ENCODE measurements at regions not wholly inside any gene's neighbourhood (a gene's known extent, or its start where the extent isn't known, plus 50 kb on each side); places are given as distances from the start of the nearest gene placed in this dataset.

DNA sequence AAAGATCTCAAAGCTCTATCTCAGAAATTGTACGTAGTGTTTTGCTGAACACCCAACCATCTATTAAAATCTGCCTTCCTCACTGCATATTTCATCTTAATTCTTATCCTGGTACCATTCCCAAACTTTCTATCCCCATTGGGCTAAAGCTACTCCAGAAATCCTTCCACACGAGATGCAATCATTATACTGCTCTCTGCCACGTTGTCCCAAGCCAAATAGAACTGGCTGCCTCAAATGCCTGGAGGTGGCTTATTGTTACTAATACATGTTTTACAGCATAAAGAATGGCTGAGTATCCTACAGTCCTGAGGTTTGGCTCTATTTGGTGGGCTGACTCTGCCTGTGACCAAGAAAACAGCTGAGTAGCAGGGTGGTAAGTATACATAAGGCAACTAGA, 306.0 kb upstream of the ACVR2A start:
- no peak overlapping the region for H3K4me3 ChIP-seq (ENCODE audit: low read depth, low read length)
- TF ChIP-seq, protein P1, sequence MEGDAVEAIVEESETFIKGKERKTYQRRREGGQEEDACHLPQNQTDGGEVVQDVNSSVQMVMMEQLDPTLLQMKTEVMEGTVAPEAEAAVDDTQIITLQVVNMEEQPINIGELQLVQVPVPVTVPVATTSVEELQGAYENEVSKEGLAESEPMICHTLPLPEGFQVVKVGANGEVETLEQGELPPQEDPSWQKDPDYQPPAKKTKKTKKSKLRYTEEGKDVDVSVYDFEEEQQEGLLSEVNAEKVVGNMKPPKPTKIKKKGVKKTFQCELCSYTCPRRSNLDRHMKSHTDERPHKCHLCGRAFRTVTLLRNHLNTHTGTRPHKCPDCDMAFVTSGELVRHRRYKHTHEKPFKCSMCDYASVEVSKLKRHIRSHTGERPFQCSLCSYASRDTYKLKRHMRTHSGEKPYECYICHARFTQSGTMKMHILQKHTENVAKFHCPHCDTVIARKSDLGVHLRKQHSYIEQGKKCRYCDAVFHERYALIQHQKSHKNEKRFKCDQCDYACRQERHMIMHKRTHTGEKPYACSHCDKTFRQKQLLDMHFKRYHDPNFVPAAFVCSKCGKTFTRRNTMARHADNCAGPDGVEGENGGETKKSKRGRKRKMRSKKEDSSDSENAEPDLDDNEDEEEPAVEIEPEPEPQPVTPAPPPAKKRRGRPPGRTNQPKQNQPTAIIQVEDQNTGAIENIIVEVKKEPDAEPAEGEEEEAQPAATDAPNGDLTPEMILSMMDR (IDR thresholded peaks at IDR 0.05; ENCODE audit: control insufficient read depth, extremely low read depth, insufficient read depth), result no peak
- no peak for DNase-seq (ENCODE audit: low read depth)

DNA sequence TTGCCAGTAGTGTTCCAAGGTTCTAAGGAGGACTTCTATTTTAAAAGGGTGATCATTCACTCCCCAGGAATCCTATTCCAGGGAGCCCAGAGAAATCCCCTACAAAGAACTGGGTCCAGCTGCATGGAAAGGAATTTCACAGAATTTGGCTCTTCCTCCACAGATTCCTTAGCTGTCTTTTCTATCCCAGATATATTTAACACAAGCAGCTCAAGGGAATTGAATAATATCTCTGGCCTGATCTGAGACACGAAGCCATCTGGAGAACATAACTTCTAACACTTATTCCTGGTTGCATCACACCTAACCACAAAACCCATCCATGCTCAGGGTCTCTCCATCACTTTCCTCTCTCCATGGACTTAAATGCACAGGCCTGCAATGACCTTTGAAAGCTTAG, 306.7 kb upstream of the ACVR2A start:
- no peak for DNase-seq (ENCODE audit: low read depth)
- TF ChIP-seq, protein P1 (IDR thresholded peaks at IDR 0.05; ENCODE audit: control insufficient read depth, extremely low read depth, insufficient read depth), result no peak
- H3K4me3 ChIP-seq (ENCODE audit: low read depth, low read length), result no peak overlapping the region

GRCh38 chr2:147531269-147531668, 313.6 kb upstream of the ACVR2A start:
- TF ChIP-seq, protein P1 (IDR thresholded peaks at IDR 0.05; ENCODE audit: control insufficient read depth, extremely low read depth, insufficient read depth), result no peak
- DNase-seq (ENCODE audit: low read depth), result peak; percentile 27
- H3K4me3 ChIP-seq (ENCODE audit: low read depth, low read length), result no peak overlapping the region

GRCh38 chr2:147530033-147530432, 314.8 kb upstream of the ACVR2A start:
- DNase-seq (ENCODE audit: low read depth), result no peak
- no peak overlapping the region for H3K4me3 ChIP-seq (ENCODE audit: low read depth, low read length)
- TF ChIP-seq, protein P1 (IDR thresholded peaks at IDR 0.05; ENCODE audit: control insufficient read depth, extremely low read depth, insufficient read depth), result no peak

- TF ChIP-seq, protein P1 (IDR thresholded peaks at IDR 0.05; ENCODE audit: control insufficient read depth, extremely low read depth, insufficient read depth), result no peak
- DNase-seq (ENCODE audit: low read depth), result peak; percentile 81
- no peak overlapping the region for H3K4me3 ChIP-seq (ENCODE audit: low read depth, low read length)
These were observed 318.9 kb upstream of the ACVR2A start for GRCh38 chr2:147525819-147526489.

GRCh38 chr2:147524912-147525311, 319.9 kb upstream of the ACVR2A start:
- DNase-seq (ENCODE audit: low read depth), result no peak
- no peak overlapping the region for H3K4me3 ChIP-seq (ENCODE audit: low read depth, low read length)
- TF ChIP-seq, protein P1 (IDR thresholded peaks at IDR 0.05; ENCODE audit: control insufficient read depth, extremely low read depth, insufficient read depth), result no peak

DNA sequence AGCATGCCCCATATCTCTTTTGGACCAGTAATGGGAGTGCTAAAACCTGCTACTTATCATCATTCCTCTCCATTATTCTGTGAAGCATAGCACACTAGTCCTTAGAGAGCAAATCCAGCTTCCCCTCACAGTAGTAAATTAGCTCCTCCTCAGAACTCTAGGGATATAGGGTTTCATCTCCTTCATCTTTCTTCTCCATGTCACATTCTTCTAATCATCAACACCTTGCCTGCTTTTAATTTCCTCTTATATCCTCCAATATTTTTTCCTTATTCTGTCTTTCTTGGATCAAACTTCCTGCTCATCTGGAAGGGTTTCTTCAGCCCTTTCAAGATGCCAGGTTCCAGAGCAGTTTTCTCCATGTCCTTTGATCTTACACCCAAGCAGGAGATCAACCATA, 321.4 kb upstream of the ACVR2A start:
- no peak for DNase-seq (ENCODE audit: low read depth)
- H3K4me3 ChIP-seq (ENCODE audit: low read depth, low read length), result no peak overlapping the region
- TF ChIP-seq, protein P1 (IDR thresholded peaks at IDR 0.05; ENCODE audit: control insufficient read depth, extremely low read depth, insufficient read depth), result no peak
